Smooth muscle cell (in vitro differentiated cells): ENCODE measurements at regions not wholly inside any gene's neighbourhood (a gene's known extent, or its start where the extent isn't known, plus 50 kb on each side); places are given as distances from the start of the nearest gene placed in this dataset.

Experiments used
- DNase-seq: peaks from one replicate; lab custom pipeline; 2025; ENCODE audit not compliant: unreplicated experiment; lab: John Stamatoyannopoulos, UW
- H2AFZ ChIP-seq: fragments of 200-600 bp; sonication (generic); 2 replicates; pipeline ENCODE4 v1.6.0; 2016; ENCODE audit warnings: antibody characterized with exemption, low read depth, mild to moderate bottlenecking
- H3F3A ChIP-seq: fragments of 200-600 bp; sonication (generic); 2 replicates; pipeline ENCODE4 v1.6.0; 2017; ENCODE audit warnings: antibody characterized with exemption, low read depth
- H3K27ac ChIP-seq: fragments of 200-600 bp; sonication (generic); 2 replicates; pipeline ENCODE4 v1.5.1; 2016; ENCODE audit warnings: low read depth, mild to moderate bottlenecking
- H3K27me3 ChIP-seq: fragments of 200-600 bp; sonication (generic); 2 replicates; pipeline ENCODE4 v1.6.1; 2016; ENCODE audit warnings: low read depth, mild to moderate bottlenecking
- H3K36me3 ChIP-seq: fragments of 200-600 bp; sonication (generic); 2 replicates; pipeline ENCODE4 v1.5.1; 2016; ENCODE audit warnings: low read depth
- H3K4me1 ChIP-seq: fragments of 200-600 bp; sonication (generic); 2 replicates; pipeline ENCODE4 v1.5.1; 2016; ENCODE audit warnings: low read depth
- H3K4me2 ChIP-seq: fragments of 200-600 bp; sonication (generic); 2 replicates; pipeline ENCODE4 v1.6.0; 2016; ENCODE audit warnings: mild to moderate bottlenecking
- H3K4me3 ChIP-seq: fragments of 200-600 bp; sonication (generic); 2 replicates; pipeline ENCODE4 v1.5.1; 2016; ENCODE audit warnings: mild to moderate bottlenecking
- H3K79me2 ChIP-seq: fragments of 200-600 bp; sonication (generic); 2 replicates; pipeline ENCODE4 v1.6.0; 2016; ENCODE audit warnings: low read depth, mild to moderate bottlenecking
- H3K9ac ChIP-seq: fragments of 200-600 bp; sonication (generic); 2 replicates; pipeline ENCODE4 v1.6.0; 2016; ENCODE audit warnings: low read depth
- H3K9me3 ChIP-seq: fragments of 200-600 bp; sonication (generic); replicated peaks from 2 replicates; pipeline ENCODE4 v1.5.1; 2016; ENCODE audit warnings: low read depth
- H4K20me1 ChIP-seq: fragments of 200-600 bp; sonication (generic); 2 replicates; pipeline ENCODE4 v1.6.0; 2016; ENCODE audit warnings: low read depth
- CTCF ChIP-seq: fragments of 200-600 bp; sonication (generic); IDR thresholded peaks from 2 replicates; pipeline ENCODE4 v1.5.1; 2017; ENCODE audit warnings: borderline replicate concordance, mild to moderate bottlenecking, antibody characterized with exemption; ENCODE audit not compliant: insufficient read depth, poor library complexity, severe bottlenecking
- WGBS: methylation state at CpG from one replicate; pipeline ENCODE4 v1.1.7; 2016; ENCODE audit warnings: low lambda C conversion rate; 5-methylcytosine and 5-hydroxymethylcytosine counted together

- Histone ChIP-seq H3K27ac (no peak overlapping the region), H3K4me3 (no peak overlapping the region), H3K36me3 (no peaks in the 10 kb centered on the region), H2AFZ (no peak overlapping the region), H3K9me3 (no peaks in the 10 kb centered on the region), H3F3A (no peaks in the 10 kb centered on the region), H3K4me2 (no peak overlapping the region), H3K9ac (no peak overlapping the region), H4K20me1 (no peaks in the 10 kb centered on the region), H3K4me1 (peaks cover 5% of the 10 kb centered on the region), H3K27me3 (peaks cover 4% of the 10 kb centered on the region), H3K79me2 (no peaks in the 10 kb centered on the region)
- WGBS, result 96% methylated on average over 4 of the region's 4 CpGs
- DNase-seq, result no peak
- no peak for TF ChIP-seq CTCF
Measured at GRCh38 chr4:4808086-4808485, 51.4 kb upstream of the MSX1 start.

GRCh38 chr4:4805887-4806286, 53.6 kb upstream of the MSX1 start:
- no peaks in the 10 kb centered on the region for H3F3A ChIP-seq
- H3K9me3 ChIP-seq, result no peaks in the 10 kb centered on the region
- DNase-seq, result no peak
- no peak overlapping the region for H3K9ac ChIP-seq
- H4K20me1 ChIP-seq, result no peaks in the 10 kb centered on the region
- no peak overlapping the region for H3K4me3 ChIP-seq
- H3K4me2 ChIP-seq, result no peak overlapping the region
- H3K27me3 ChIP-seq, result no peaks in the 10 kb centered on the region
- peaks cover 5% of the 10 kb centered on the region for H3K4me1 ChIP-seq
- no peak for TF ChIP-seq CTCF
- H3K27ac ChIP-seq, result no peak overlapping the region
- H2AFZ ChIP-seq, result no peak overlapping the region
- no peaks in the 10 kb centered on the region for H3K79me2 ChIP-seq
- WGBS, result 80% methylated on average over 8 of the region's 8 CpGs
- H3K36me3 ChIP-seq, result no peaks in the 10 kb centered on the region

- H3K79me2 ChIP-seq, result no peaks in the 10 kb centered on the region
- H3K4me2 ChIP-seq, result no peak overlapping the region
- H3K9me3 ChIP-seq, result no peaks in the 10 kb centered on the region
- no peak for DNase-seq
- no peak overlapping the region for H3K9ac ChIP-seq
- no peaks in the 10 kb centered on the region for H3K27me3 ChIP-seq
- no peaks in the 10 kb centered on the region for H4K20me1 ChIP-seq
- 95% methylated on average over 2 of the region's 2 CpGs for WGBS
- no peak overlapping the region for H3K4me3 ChIP-seq
- no peaks in the 10 kb centered on the region for H3K36me3 ChIP-seq
- H2AFZ ChIP-seq, result no peak overlapping the region
- H3K27ac ChIP-seq, result no peak overlapping the region
- no peaks in the 10 kb centered on the region for H3F3A ChIP-seq
- no peaks in the 10 kb centered on the region for H3K4me1 ChIP-seq
- no peak for TF ChIP-seq CTCF
Measured at GRCh38 chr4:4803912-4804296, 55.6 kb upstream of the MSX1 start.

GRCh38 chr4:4803216-4803911, 56.1 kb upstream of the MSX1 start:
- WGBS, result 70% methylated on average over 5 of the region's 5 CpGs

More at GRCh38 chr4:4803216-4803911, 56.1 kb upstream of the MSX1 start:
- H3K27ac ChIP-seq, result no peak overlapping the region
- TF ChIP-seq CTCF, result no peak
- no peak overlapping the region for H2AFZ ChIP-seq
- DNase-seq, result no peak
- H3K79me2 ChIP-seq, result no peaks in the 10 kb centered on the region
- no peaks in the 10 kb centered on the region for H3K9me3 ChIP-seq
- H3K9ac ChIP-seq, result no peak overlapping the region
- H3K27me3 ChIP-seq, result no peaks in the 10 kb centered on the region
- no peaks in the 10 kb centered on the region for H4K20me1 ChIP-seq
- H3K36me3 ChIP-seq, result no peaks in the 10 kb centered on the region
- H3F3A ChIP-seq, result no peaks in the 10 kb centered on the region
- no peak overlapping the region for H3K4me3 ChIP-seq
- no peak overlapping the region for H3K4me2 ChIP-seq
- H3K4me1 ChIP-seq, result no peaks in the 10 kb centered on the region
